GM21381 (cell line): ENCODE measurements at regions not wholly inside any gene's neighbourhood (a gene's known extent, or its start where the extent isn't known, plus 50 kb on each side); places are given as distances from the start of the nearest gene placed in this dataset.

ENCODE experiments used
- ATAC-seq: cut with Tn5 transposase; IDR thresholded peaks from one replicate; pipeline ENCODE4 v1.9.1; 2021; ENCODE audit warnings: mild to moderate bottlenecking, moderate library complexity; ENCODE audit not compliant: unreplicated experiment

DNA sequence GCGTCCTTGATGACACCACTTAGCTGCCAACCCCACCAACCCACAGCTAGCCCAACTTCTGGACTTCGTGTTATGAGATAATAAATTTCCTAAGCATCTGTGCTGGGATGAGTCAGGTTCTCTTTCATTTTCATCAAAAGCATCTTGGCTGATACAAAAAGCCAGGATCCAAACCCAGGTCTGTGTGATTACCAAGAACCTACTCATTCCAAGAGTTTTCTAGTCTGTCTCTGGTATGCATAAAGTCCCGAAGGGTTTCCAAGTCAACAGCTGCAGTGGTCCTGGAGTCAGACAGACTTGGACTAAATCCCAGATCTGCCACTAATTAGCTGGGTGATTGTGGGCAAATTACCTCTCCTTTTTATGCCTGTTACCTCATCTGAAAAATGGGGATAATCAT is 55.5 kb upstream of the SERP2 start:
- no peak for ATAC-seq

DNA sequence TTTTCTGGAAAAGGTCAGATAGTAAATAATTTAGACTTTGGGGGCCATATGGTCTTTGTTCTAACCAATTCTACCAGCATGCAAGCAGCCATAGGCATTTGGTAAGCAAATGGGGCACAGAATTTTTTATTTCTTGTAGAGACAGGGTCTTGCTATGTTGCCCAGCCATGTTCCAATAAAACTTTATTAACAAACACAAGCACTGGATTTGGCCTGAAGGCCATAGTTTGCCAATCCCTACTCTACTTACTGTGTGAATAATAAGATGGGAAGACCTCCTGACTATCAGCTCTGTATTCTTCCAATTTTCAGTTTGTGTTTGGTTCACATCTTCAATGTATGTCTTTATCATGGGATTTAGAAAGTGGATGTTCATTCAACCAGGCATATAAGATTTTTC is 53.0 kb upstream of the SERP2 start:
- no peak for ATAC-seq

DNA sequence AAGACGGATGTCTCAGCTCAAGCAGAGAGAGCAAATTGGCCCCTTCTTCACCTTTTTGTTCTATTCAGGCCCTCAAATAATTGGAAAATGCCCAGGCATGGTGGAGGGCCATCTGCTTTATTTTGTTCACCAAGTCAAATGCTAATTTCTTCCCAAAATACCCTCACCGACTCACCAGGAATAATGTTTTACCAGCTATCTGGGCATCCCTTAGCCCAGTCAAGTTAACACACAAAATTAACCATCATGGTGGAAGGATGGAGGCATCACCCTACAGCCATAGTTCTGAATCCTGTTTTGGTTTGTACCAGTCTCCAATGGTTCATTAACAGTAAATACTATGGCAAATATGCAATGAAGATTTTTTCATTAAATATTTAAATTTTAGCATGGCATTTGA is 51.7 kb upstream of the SERP2 start:
- ATAC-seq = no peak

DNA sequence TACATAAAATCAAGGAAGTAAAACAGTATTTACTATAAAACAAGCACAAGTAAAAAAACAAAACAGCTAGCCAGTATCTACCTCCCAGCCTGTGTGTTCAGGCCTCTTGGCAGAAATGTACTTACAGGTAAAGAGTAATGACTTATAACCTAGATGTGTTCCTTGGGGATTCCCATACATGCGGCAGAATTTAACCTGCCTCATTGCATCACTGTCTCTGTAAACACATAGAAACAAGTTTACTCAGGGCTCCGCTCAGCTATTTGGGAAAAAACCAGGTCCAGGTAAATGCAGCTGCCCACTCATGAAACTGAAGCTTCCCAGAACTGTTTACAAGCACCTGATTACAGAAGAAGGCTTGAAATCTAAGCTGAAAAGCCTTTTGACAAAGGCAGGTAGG is 50.7 kb upstream of the SERP2 start:
- no peak for ATAC-seq

DNA sequence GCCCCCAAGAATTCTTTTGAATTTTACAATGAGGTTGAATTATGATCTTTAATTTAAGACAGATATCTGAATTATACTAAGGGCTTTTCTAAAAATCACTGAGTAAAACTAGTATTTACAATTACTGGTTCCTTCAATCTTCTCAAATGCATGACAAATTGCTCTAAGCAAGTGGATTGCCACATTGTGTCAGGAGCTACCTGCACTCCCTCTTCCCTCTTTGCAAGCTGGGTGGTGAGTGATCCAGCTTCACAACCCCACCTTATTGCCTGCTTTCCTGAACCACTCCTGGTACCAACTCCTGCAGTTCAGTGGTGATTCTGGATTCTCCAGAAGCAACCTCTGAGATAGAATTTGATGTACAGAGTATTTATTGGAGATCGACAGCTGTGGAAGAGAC is 49.9 kb upstream of the SERP2 start:
- ATAC-seq = no peak
